ENCODE measurements at regions not wholly inside any gene's neighbourhood (a gene's known extent, or its start where the extent isn't known, plus 50 kb on each side); places are given as distances from the start of the nearest gene placed in this dataset.
"Not testable (repeated sequence)": the region's sequence is repeated elsewhere in the genome, so short reads cannot be mapped to it uniquely, and the experiment has no call there.

DNA sequence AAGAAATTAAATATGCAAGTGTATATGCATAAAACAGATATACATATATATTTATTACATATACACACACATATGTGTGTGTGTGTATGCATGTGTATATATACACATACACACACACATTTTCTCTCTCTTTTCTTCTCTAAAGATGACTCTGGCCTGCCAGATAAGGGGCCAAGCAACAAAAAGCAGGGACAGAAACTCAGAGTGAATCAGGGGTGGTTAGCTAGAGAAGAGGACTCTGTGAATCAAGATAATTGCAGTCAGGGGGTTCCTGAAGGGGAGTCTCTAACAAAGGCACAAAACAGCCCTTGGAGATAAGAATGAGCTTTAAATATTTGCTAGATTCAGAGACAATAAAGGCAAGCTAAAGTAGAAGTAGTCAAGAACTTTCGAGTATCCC, 650.5 kb downstream of the UTRN start:
- no peak for DNase-seq

DNA sequence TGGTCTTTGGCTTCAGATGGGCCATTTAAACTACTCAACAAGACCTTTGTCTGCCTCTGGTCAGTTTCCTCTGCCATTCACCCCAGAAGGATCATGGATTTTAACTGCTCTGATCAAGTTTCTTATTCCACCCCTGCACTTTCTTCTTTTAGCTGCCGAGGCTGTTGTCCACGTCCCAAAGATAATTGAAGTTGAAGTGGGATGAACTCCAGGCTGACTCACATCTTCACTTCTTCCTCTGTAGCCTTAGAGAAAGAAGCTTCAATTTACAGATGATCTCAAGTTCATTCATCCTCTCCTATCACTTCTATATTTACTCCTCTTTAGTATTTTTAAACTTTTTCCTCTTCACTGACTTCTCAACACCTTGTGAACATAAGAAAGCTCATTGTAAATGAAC, 651.6 kb downstream of the UTRN start:
- no peak for DNase-seq

GRCh38 chr6:144939921-144940320, 654.8 kb downstream of the UTRN start:
- DNase-seq, result no peak

DNA sequence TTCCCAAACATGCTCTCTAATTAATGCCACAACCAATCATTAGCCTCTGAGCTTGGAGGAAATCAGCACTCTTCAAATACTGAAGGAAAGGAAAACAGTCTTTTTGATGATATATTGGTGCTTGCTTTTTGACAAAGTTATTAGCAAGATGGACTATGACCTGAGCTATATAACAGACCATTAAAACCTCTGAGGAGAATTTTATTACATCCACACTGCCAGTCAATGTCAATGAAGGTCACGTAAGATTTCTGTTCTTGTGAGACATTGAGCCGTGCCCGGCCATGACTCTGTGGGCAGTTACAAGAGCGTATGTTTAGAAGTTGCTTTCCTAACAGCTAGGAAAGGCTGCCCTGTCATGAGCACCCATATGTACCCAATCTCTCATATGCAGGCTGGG, 659.0 kb downstream of the UTRN start:
- DNase-seq, result no peak

GRCh38 chr6:144947398-144947976, 662.4 kb downstream of the UTRN start:
- DNase-seq, result no peak

DNA sequence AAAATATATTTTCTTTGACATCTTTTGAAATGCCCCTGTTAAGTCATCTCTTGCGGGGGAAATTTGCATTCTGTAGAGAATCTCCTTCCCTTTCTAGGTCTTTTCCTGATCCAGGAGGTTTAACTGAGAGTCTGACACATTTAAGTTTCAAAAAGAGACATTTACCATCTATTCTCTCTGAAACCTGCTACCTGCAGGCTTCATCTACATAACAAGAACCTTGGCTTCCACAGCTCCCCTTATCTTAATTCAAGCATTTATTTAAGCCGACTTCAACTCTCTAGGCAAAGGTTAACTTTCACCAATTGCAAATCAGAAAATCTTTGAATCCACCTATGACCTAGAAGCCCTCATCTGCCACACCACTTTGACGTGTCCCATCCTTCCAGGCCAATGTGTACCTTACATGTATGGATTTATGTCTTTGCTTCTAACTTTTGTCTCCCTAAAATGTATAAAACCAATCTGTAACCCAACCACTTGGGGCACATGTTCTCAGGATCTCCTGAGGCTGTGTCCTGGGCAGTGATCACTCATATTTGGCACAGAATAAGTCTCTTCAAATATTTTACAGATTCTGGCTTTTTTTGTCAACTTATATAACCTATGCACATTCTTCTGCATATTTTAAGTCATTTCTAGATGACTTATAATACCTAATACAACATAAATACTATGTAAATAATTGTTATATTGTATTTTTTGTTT, 666.7 kb downstream of the UTRN start:
- no peak for DNase-seq

DNA sequence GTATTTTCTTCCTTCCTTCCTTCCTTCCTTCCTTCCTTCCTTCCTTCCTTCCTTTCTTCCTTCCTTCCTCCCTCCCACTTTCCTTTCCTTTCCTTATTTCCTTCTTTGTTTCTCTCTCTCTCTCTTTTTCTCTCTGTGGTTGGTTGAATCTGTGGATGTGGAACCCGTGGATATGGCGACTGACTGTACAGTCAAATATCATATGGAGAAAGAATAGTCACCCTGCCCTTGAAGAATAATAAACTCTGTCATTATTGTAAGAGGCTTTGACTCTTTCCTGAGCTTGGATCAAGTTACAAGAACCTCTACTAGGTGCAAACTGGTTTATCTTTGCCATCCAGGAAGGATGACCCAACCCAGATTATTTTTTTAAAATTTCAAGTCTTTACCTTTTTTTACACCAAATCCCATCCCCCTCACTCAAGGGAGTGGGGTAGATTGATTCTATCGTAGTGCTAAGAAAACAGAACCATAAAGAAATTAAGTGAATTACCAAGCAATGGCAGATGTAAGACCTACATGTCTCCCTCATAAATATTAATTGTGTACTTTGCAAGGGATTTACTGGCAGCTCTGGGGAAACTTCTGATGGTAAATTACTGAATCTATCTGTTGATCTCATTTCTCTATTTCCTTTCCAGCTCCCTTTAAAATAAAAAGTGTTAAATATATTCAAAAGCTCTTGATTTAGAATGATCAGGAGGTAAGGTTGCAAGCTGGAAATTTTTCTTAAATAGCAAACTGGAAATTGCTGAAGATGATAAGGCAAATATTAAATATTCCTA, 667.5 kb downstream of the UTRN start:
- DNase-seq, result no peak

DNA sequence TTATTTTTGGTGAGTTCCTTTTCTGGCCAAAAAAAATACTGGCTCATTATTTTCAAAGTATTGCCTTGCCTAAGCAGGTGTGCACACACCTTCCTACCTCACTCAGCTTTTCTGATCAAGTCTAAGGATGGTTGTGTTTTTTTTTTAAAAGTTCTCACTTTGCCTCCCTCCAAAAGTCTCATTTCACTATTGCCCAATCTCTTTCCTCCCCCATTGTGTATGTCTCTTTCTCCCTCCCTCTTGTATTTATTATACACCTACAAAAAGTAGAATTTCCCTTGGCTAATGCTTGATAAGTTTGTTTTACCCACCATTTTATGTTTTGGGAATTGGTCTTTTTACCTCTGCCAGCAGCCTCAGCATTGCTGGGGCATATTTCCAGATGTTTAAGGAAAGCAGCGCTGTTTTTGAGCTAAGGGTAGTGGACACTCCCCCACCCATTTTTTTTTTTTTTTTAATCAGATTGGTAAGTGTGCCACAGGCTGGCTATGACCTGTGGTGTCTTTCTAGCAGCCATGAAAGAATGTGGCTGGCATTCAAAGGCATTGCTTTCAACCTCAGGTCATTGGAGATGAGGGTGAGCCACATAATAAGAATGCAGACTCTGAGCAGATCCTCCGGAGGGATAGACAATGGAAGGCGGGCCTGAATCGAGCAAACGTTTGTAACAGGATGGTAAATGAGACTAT, 668.6 kb downstream of the UTRN start:
- no peak for DNase-seq

DNA sequence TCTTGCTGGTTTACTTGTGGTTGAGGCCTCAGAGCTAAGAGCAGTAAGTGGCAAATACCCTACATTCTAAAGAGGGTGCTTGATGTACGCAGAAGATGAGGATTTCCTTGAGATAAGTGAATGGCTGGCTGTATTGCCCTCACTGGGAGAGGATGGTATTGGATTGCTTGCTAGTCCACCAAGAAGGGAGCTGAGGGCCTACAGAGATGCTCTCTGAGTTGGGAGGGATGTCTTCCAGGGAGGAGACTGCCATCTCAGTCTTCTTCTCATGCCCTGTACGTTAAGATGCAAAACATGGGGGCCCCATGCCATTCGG, 669.1 kb downstream of the UTRN start:
- DNase-seq, result no peak

GRCh38 chr6:144955392-144955791, 670.3 kb downstream of the UTRN start:
- no peak for DNase-seq

GRCh38 chr6:144955859-144956258, 670.7 kb downstream of the UTRN start:
- no peak for DNase-seq

GRCh38 chr6:144956697-144957096, 671.6 kb downstream of the UTRN start:
- DNase-seq, result not testable (repeated sequence)

DNA sequence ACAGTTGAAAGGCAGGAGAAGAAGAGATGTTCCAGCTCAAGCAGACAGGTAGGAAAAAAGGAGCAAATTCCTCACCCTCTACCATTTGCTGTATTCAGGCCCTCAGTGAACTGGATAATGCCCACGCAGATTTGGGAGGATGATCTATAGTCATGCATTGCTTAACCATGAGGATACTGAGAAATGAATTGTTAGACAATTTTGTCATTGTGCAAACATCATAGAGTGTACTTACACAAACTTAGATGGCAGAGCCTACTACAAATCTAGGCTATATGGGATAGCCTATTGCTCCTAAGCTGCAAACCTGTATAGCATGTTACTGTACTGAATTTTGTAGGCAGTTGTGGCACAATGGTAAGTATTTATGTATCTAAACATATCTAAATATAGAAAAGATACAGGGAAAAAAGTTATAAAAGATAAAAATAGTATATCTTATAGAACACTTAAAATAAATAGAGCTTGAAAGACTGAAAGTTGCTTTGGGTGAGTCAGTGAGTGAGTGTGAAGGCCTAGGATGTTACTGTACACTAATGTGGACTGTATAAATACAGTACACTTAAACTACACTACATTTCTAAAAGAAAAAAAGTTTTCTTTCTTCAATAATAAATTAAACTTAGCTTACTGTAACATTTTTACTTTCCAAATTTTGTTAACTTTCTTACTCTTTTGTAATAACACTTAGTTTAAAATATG, 672.3 kb downstream of the UTRN start:
- DNase-seq, result no peak

DNA sequence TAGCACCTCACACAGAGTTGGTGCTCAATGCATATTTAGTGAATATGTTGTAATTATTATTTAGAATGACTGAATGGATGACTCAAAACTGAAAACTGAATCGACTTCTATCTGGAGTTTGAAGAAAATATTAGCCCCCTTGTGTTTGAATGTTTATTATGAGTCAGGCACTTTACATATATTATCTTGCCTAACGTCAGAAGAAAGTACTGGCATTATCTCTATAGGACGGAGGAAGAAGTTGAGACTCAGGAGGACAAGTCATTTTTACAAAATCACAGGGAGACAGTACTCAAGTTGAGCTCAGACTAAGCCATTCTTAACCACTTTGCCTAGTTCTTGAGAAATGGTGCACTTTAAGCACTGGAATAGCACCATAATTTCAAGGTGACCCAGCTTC, 684.0 kb downstream of the UTRN start:
- DNase-seq, result no peak

GRCh38 chr6:144969602-144970272, 684.6 kb downstream of the UTRN start:
- DNase-seq, result no peak

DNA sequence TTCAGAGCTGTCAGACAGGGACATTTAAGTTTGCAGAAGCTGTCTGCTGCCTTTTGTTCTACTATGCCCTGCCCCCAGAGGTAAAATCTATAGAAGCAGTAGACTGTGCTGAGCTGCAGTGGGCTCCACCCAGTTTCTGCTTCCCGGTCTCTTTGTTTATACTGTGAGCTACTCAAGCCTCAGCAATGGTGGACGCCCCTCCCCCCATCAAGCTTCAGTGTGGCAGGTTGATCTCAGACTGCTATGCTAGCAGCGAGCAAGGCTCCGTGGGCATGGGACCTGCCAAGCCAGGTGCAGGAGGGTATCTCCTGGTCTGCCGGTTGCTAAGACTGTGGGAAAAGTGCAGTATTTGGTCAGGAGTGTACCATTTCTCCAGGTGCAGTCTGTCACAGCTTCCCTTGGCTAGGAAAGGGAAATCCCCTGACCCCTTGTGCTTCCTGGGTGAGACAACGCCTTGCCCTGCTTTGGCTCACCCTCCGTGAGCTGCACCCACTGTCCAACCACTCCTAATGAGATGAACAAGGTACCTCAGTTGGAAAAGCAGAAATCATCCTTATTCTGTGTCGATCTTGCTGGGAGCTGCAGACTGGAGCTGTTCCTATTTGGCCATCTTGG, 692.2 kb downstream of the UTRN start:
- DNase-seq, result not testable (repeated sequence)

GRCh38 chr6:144978208-144978607, 693.1 kb downstream of the UTRN start:
- no peak for DNase-seq

DNA sequence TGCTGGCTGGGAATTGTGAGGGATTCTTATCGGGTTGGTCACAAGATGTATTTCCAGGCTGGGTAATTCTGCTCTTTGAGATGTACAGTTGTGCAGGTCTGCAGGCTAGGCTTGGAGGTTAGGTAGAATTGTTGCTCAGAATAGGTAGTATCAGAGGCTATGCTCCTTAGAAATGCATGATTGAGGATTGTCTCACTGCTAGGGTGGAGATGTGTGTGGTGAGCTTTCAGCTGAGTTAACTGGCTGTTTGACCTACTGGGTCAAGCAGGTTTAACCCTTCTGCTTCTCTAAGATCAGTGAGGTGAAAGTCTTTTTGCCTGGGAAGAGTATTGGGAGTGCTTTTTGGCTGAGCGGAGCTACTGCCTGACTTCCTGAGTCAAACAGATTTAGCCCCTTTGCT, 701.1 kb downstream of the UTRN start:
- no peak for DNase-seq

DNA sequence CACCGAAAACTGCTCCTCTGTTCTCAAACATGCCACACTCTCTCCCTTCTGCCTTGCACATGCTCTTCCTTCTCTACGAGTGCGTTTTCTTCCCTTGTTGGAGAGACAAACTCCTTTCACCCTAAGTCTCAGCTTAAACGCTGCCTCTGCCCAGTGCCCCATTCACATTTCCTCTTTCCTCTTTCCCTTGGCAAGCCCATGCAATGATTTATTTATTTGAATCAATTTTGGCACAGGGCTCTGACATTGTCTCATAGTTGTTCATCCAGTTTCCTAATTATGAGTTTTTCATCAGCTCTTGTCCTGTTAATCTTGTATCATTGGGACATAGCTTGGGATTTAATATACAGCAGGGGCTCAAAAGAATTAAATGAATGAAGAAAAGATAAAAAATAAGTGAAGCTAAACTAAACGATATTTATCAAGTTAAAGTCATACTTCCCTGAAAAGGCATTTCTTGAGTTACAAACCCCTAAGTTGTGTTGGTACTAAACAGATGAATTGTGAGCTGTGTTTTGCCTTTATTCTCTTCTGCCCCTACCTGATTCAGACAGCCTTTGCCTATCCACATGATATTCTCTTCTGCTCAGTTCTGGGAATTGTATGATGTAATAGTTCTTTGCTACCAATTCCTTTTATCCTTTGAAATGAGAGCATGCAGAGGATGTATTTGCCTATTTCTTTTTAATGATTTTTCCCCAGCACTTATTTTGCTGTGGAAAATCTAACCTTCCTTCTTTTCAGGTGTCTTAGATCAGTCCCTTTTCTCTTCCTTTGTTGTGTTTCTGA, 704.4 kb downstream of the UTRN start:
- no peak for DNase-seq

GRCh38 chr6:144990784-144991183, 705.6 kb downstream of the UTRN start:
- DNase-seq, result no peak

GRCh38 chr6:144993870-144994269, 708.7 kb downstream of the UTRN start:
- DNase-seq, result no peak

All from effector CD4-positive, alpha-beta T cell (primary cell).